ENCODE measurements at regions not wholly inside any gene's neighbourhood (a gene's known extent, or its start where the extent isn't known, plus 50 kb on each side); places are given as distances from the start of the nearest gene placed in this dataset.

GRCh38 chr6:88368071-88368787 lies 202.1 kb upstream of the CNR1 start:
- intact Hi-C loops (cut with DNase I), result no loop called here
- ATAC-seq (no peak), DNase-seq (no peak)
- no peak overlapping the region for H3K4me3 ChIP-seq
- H3K27ac ChIP-seq, result no peak overlapping the region
- no peaks in the 10 kb centered on the region for H3K36me3 ChIP-seq
- 57% methylated on average over 2 of the region's 2 CpGs for WGBS (ENCODE audit: insufficient coverage, low coverage, low lambda C conversion rate, missing lambda C conversion rate)
- H3K4me1 ChIP-seq, result no peaks in the 10 kb centered on the region
- no peaks in the 10 kb centered on the region for H3K9me3 ChIP-seq
- no peaks in the 10 kb centered on the region for H3K27me3 ChIP-seq
- TF ChIP-seq CTCF (IDR thresholded peaks at IDR 0.05) (no peak), POLR2A (IDR thresholded peaks at IDR 0.05) (no peak)

- TF ChIP-seq CTCF (IDR thresholded peaks at IDR 0.05), result no peak
- 6% methylated on average over 1 of the region's 1 CpG for WGBS (ENCODE audit: insufficient coverage, low coverage, low lambda C conversion rate, missing lambda C conversion rate)
- Histone ChIP-seq H3K36me3 (no peaks in the 10 kb centered on the region), H3K4me1 (no peaks in the 10 kb centered on the region), H3K27ac (no peak overlapping the region), H3K9me3 (no peaks in the 10 kb centered on the region), H3K27me3 (no peaks in the 10 kb centered on the region), H3K4me3 (no peak overlapping the region)
- ATAC-seq, result no peak
- intact Hi-C loops (cut with DNase I), result no loop called here
- DNase-seq, result no peak
These were observed 201.1 kb upstream of the CNR1 start for GRCh38 chr6:88367248-88367647.

- no peaks in the 10 kb centered on the region for H3K27me3 ChIP-seq
- no peaks in the 10 kb centered on the region for H3K4me1 ChIP-seq
- no peaks in the 10 kb centered on the region for H3K9me3 ChIP-seq
- DNase-seq (no peak), ATAC-seq (no peak)
- intact Hi-C loops (cut with DNase I), result no loop called here
- TF ChIP-seq POLR2A (IDR thresholded peaks at IDR 0.05) (no peak), CTCF (IDR thresholded peaks at IDR 0.05) (no peak)
- no peak overlapping the region for H3K4me3 ChIP-seq
- WGBS (ENCODE audit: insufficient coverage, low coverage, low lambda C conversion rate, missing lambda C conversion rate), result 58% methylated on average over 2 of the region's 2 CpGs
- no peak overlapping the region for H3K27ac ChIP-seq
- no peaks in the 10 kb centered on the region for H3K36me3 ChIP-seq
These were observed 200.5 kb upstream of the CNR1 start for GRCh38 chr6:88366672-88367071.

GRCh38 chr6:88365656-88366055 lies 199.5 kb upstream of the CNR1 start:
- DNase-seq, result no peak
- H3K9me3 ChIP-seq, result no peaks in the 10 kb centered on the region
- ATAC-seq, result no peak
- no peak for TF ChIP-seq CTCF (IDR thresholded peaks at IDR 0.05)
- no peak for TF ChIP-seq POLR2A (IDR thresholded peaks at IDR 0.05)
- H3K4me1 ChIP-seq, result no peaks in the 10 kb centered on the region
- no peaks in the 10 kb centered on the region for H3K36me3 ChIP-seq
- no peak overlapping the region for H3K4me3 ChIP-seq
- intact Hi-C loops (cut with DNase I), result no loop called here
- 52% methylated on average over 2 of the region's 2 CpGs for WGBS (ENCODE audit: insufficient coverage, low coverage, low lambda C conversion rate, missing lambda C conversion rate)
- H3K27ac ChIP-seq, result no peak overlapping the region
- H3K27me3 ChIP-seq, result no peaks in the 10 kb centered on the region

GRCh38 chr6:88365230-88365629 lies 199.1 kb upstream of the CNR1 start:
- H3K27me3 ChIP-seq, result no peaks in the 10 kb centered on the region
- no peaks in the 10 kb centered on the region for H3K9me3 ChIP-seq
- DNase-seq, result no peak
- H3K27ac ChIP-seq, result no peak overlapping the region
- peaks cover 0 to 3% (median 0%) of the 10 kb centered on the region in 4 donors for H3K4me1 ChIP-seq
- intact Hi-C loops (cut with DNase I), result no loop called here
- H3K36me3 ChIP-seq, result no peaks in the 10 kb centered on the region
- ATAC-seq, result no peak
- H3K4me3 ChIP-seq, result no peak overlapping the region
- no peak for TF ChIP-seq CTCF (IDR thresholded peaks at IDR 0.05)
- TF ChIP-seq POLR2A (IDR thresholded peaks at IDR 0.05), result no peak
- 74% methylated on average over 2 of the region's 2 CpGs for WGBS (ENCODE audit: insufficient coverage, low coverage, low lambda C conversion rate, missing lambda C conversion rate)

Measured in right lobe of liver (tissue), 6 donors.